PFSK-1 (cell line): ENCODE measurements at regions not wholly inside any gene's neighbourhood (a gene's known extent, or its start where the extent isn't known, plus 50 kb on each side); places are given as distances from the start of the nearest gene placed in this dataset.

Source experiments
- FOXP2 ChIP-seq: optimal IDR thresholded peaks from 2 replicates; pipeline ENCODE3; 2011; ENCODE audit warnings: borderline replicate concordance, control low read depth, inconsistent platforms; ENCODE audit not compliant: insufficient read depth; ENCODE audit errors: extremely low read length, extremely low read depth
- POLR2AphosphoS5 ChIP-seq: IDR thresholded peaks from 2 replicates; pipeline ENCODE4 v1.6.1; 2012; ENCODE audit warnings: low read depth, mild to moderate bottlenecking, control low read depth, low read length, moderate library complexity
- SIN3A ChIP-seq: IDR thresholded peaks from 2 replicates; pipeline ENCODE4 v1.6.1; 2012; ENCODE audit warnings: mild to moderate bottlenecking, low read length, moderate library complexity, borderline replicate concordance; ENCODE audit not compliant: insufficient read depth
- TAF1 ChIP-seq: IDR thresholded peaks from 2 replicates; pipeline ENCODE4 v1.6.1; 2012; ENCODE audit warnings: low read length, control low read depth, borderline replicate concordance; ENCODE audit not compliant: insufficient read depth
- TF ChIP-seq, protein P1 (sequence below), 2 experiments: IDR thresholded peaks; 2 replicates each; pipeline versions ENCODE4 v1.6.1 to v1.8.0; 2011 to 2012; ENCODE audit warnings: low read depth in 2 of 2, low read length in 2 of 2, control low read depth in 1 of 2, inconsistent platforms in 1 of 2, mild to moderate bottlenecking in 1 of 2, moderate library complexity in 1 of 2; ENCODE audit not compliant: insufficient read depth in 1 of 2

DNA sequence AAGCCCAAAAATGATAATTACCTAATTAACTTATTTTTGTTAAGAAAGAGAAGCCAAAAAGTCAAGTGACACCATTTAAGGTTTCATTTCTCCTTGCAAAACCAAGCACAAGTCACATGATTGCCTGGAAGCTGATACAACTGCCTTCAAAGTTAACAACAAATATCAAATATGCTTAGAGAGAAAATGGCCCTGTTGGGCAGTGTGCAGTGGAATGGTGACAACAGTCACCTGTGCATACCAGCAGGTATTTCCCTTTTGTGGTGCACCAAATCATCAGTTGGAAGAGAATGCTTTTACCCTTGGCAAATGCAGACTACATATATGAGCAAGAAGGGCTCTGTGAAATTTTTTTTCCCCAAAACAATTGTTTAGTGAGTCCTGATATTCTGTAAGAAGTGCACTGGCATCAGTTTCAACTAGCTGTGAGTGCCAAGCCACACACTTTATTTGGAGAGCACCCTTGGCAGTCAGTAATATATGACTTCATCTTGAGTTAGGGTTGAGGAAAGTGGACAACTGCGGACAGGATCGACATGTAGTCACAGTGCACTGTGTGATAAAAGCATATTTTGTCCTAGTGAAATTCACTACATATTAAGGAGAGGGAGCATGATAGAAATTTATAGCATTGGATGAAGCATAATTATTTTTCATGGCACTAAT lies 74.9 kb upstream of the DOCK10 start:
- TF ChIP-seq SIN3A (no peak), TAF1 (no peak), POLR2AphosphoS5 (no peak)

DNA sequence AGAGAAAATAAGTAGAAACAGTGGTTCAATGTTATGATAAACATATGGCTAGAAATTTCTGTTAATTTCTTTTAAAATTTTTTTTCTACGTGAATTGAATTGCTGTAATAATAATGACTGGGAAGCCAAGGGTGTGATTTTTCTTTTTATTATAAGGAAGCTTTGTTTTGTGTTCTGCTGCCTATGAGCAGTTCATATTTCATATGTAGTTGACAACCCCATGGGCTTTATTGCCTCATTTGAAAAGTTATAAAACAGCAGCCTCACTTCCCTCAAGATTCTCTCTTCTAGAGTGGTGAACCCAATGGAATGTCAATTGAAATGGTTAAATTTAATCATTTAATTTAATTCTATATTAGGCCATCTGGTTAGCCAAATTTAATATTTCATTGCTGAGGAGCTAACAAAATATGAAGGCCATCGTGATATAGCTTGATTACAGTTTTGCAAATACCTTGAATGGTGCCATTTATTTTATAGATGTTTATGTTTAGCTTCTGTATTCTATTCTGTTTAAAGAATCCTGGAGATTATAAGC lies 72.6 kb upstream of the DOCK10 start:
- TF ChIP-seq POLR2AphosphoS5 (no peak), TAF1 (no peak), FOXP2 (no peak), SIN3A (no peak)
- TF ChIP-seq, protein P1, sequence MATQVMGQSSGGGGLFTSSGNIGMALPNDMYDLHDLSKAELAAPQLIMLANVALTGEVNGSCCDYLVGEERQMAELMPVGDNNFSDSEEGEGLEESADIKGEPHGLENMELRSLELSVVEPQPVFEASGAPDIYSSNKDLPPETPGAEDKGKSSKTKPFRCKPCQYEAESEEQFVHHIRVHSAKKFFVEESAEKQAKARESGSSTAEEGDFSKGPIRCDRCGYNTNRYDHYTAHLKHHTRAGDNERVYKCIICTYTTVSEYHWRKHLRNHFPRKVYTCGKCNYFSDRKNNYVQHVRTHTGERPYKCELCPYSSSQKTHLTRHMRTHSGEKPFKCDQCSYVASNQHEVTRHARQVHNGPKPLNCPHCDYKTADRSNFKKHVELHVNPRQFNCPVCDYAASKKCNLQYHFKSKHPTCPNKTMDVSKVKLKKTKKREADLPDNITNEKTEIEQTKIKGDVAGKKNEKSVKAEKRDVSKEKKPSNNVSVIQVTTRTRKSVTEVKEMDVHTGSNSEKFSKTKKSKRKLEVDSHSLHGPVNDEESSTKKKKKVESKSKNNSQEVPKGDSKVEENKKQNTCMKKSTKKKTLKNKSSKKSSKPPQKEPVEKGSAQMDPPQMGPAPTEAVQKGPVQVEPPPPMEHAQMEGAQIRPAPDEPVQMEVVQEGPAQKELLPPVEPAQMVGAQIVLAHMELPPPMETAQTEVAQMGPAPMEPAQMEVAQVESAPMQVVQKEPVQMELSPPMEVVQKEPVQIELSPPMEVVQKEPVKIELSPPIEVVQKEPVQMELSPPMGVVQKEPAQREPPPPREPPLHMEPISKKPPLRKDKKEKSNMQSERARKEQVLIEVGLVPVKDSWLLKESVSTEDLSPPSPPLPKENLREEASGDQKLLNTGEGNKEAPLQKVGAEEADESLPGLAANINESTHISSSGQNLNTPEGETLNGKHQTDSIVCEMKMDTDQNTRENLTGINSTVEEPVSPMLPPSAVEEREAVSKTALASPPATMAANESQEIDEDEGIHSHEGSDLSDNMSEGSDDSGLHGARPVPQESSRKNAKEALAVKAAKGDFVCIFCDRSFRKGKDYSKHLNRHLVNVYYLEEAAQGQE (IDR thresholded peaks at IDR 0.05; ENCODE audit: insufficient read depth in 1 of 2, low read depth in 2 of 2, low read length in 2 of 2): no peak

DNA sequence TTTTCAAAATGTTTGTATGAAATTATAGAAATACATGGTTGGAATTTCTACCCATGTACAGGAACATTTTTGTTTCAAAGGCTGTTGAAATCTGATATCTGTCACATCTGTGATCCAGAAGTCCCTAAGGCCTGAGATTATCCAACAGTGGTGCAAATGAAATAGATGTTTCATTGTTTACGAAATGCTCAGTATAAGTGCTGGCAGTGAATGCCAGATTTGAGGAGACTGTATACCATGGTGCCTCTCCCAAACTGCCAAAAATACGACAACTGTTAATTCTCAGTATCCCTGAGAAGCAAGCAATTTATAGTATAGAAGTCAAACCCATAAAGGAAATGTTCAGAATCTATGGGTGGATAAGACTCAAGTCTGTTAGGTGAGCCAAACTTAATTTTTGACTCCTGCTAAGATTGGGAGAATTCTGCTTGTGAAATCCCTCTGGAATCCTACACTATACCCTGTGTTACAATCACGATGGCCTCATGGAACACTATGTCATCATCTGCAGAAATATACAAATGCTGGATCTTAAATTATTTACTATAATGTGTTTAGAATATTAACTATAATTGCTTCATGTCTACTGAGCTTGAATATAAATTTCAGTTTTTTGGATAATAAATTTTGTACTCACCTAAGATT lies 71.2 kb upstream of the DOCK10 start:
- TF ChIP-seq, protein P1 (IDR thresholded peaks at IDR 0.05; ENCODE audit: insufficient read depth in 1 of 2, low read depth in 2 of 2, low read length in 2 of 2): no peak
- no peak for TF ChIP-seq SIN3A
- no peak for TF ChIP-seq POLR2AphosphoS5
- TF ChIP-seq FOXP2: no peak
- no peak for TF ChIP-seq TAF1

DNA sequence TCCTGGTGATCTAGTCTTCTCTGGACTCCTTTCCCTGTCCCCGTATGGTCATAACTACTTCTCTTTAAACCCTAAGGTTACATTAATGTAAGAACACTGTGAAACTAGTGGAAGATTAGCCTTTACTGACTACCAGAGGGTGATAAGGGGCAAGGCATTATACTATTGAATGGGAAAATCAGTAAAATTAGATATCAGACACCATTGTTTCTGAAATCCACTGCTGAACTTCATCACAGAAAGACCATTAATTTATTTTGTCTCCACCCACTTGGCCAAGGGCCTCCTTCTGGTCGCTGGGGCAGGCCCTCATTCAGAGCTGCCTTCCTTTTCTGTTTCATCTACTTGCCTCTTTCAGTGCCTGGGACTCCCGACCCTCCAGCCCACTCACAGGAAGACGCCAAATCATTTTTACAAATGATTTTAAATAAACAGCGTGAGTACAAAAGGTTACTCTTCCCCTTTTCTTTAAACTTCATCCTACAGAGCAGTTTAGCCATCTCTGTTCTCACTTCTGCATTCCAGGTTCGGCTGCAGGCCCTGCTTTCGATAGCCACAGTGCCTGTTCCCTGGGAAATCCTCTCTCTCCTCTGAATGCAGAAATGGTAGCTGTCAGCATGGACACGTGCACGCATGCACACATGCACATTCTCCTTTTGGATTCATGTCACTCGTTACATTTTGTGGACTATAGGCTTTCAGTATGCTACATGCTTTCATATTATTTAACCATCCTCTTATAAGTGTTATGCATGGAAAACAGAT lies 70.3 kb upstream of the DOCK10 start:
- TF ChIP-seq TAF1: no peak

DNA sequence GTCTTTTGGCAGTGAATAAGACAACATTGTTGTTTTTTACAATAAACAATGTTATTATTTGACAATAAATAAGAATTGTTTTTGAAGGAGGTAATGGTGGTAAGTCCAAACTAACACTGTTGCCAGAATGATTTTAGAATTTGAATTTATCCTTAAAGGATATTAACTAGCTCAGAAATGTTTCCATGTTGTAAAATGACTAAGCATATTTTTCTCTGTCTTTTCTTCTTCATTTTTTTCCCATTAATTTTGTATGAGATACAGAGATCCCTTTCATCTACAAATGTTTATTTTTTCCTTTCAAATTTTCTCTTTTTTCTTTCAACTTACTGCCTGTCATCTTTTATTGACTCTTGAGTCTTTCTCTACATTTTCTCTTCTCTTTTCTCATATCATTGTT lies 66.5 kb upstream of the DOCK10 start:
- TF ChIP-seq POLR2AphosphoS5: no peak
- no peak for TF ChIP-seq TAF1
- TF ChIP-seq SIN3A: no peak
- TF ChIP-seq, protein P1 (IDR thresholded peaks at IDR 0.05; ENCODE audit: insufficient read depth in 1 of 2, low read depth in 2 of 2, low read length in 2 of 2): no peak
- no peak for TF ChIP-seq FOXP2

DNA sequence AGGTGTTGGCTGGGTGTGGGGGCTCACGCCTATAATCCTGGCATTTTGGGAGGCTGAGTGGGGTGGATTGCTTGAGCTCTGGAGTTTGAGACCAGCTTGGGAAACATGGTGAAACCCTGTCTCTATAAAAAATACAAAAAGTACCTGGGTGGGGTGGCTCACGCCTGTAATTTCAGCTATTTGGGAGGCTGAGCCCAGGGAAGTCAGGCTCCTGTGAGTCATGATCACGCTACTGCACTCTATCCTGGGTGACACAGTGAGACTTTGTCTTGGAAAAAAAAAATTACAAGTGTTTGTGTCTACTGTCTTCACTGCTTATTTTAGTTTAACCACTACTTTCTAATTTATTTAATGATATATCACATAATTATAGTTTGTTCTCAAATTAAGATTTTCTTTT lies 62.7 kb upstream of the DOCK10 start:
- TF ChIP-seq POLR2AphosphoS5 (no peak), FOXP2 (no peak), TAF1 (no peak), SIN3A (no peak)
- TF ChIP-seq, protein P1 (IDR thresholded peaks at IDR 0.05; ENCODE audit: insufficient read depth in 1 of 2, low read depth in 2 of 2, low read length in 2 of 2): no peak
